ENCODE measurements at regions not wholly inside any gene's neighbourhood (a gene's known extent, or its start where the extent isn't known, plus 50 kb on each side); places are given as distances from the start of the nearest gene placed in this dataset.
A peak's percentile ranks its signal among the peaks of the same experiment; 100 is the strongest.

GRCh38 chr10:52897162-52897561, 124.6 kb upstream of the MBL2 start:
- Histone ChIP-seq H3K4me3 (no peak overlapping the region), H3K27ac (no peak overlapping the region)
- TF ChIP-seq CTCF (IDR thresholded peaks at IDR 0.05), result no peak
- no peak for DNase-seq (ENCODE audit: low spot score)

GRCh38 chr10:52895059-52895458, 122.5 kb upstream of the MBL2 start:
- no peak overlapping the region for H3K4me3 ChIP-seq
- H3K27ac ChIP-seq, result no peak overlapping the region
- no peak for TF ChIP-seq CTCF (IDR thresholded peaks at IDR 0.05)
- no peak for DNase-seq (ENCODE audit: low spot score)

GRCh38 chr10:52890281-52890680, 117.7 kb upstream of the MBL2 start:
- DNase-seq (ENCODE audit: low spot score), result no peak
- Histone ChIP-seq H3K27ac (no peak overlapping the region), H3K4me3 (no peak overlapping the region)
- TF ChIP-seq CTCF (IDR thresholded peaks at IDR 0.05), result no peak

GRCh38 chr10:52889611-52890010, 117.0 kb upstream of the MBL2 start:
- TF ChIP-seq CTCF (IDR thresholded peaks at IDR 0.05), result no peak

GRCh38 chr10:52883996-52884871, 111.7 kb upstream of the MBL2 start:
- peak; percentile 55 for TF ChIP-seq CTCF (IDR thresholded peaks at IDR 0.05)
- H3K4me3 ChIP-seq, result no peak overlapping the region
- H3K27ac ChIP-seq, result no peak overlapping the region
- DNase-seq (ENCODE audit: low spot score), result no peak

More at GRCh38 chr10:52889611-52890010, 117.0 kb upstream of the MBL2 start:
- H3K27ac ChIP-seq, result no peak overlapping the region
- DNase-seq (ENCODE audit: low spot score), result no peak
- H3K4me3 ChIP-seq, result no peak overlapping the region

- Histone ChIP-seq H3K4me3 (no peak overlapping the region), H3K27ac (no peak overlapping the region)
- TF ChIP-seq CTCF (IDR thresholded peaks at IDR 0.05), result no peak
- no peak for DNase-seq (ENCODE audit: low spot score)
Measured at GRCh38 chr10:52879091-52879807, 106.7 kb upstream of the MBL2 start.

Measured in coronary artery (tissue), 2 donors.